Globus pallidus (tissue), 1 donor: ENCODE measurements at regions not wholly inside any gene's neighbourhood (a gene's known extent, or its start where the extent isn't known, plus 50 kb on each side); places are given as distances from the start of the nearest gene placed in this dataset.

Experiments used
- DNase-seq: peaks from one replicate; pipeline ENCODE4 v3.0.0-alpha.2; 2015; ENCODE audit warnings: low spot score

GRCh38 chr16:73255031-73255430 is 207.1 kb upstream of the ZFHX3 start:
- DNase-seq, result no peak

- DNase-seq, result no peak
Observed at GRCh38 chr16:73253922-73254480, 206.1 kb upstream of the ZFHX3 start.

- no peak for DNase-seq
Observed at GRCh38 chr16:73252446-73252845, 204.5 kb upstream of the ZFHX3 start.

GRCh38 chr16:73251608-73252007 is 203.7 kb upstream of the ZFHX3 start:
- no peak for DNase-seq

GRCh38 chr16:73248316-73248715 is 200.4 kb upstream of the ZFHX3 start:
- no peak for DNase-seq

GRCh38 chr16:73240920-73241319 is 193.0 kb upstream of the ZFHX3 start:
- no peak for DNase-seq

GRCh38 chr16:73237601-73238000 is 189.7 kb upstream of the ZFHX3 start:
- DNase-seq, result no peak

- no peak for DNase-seq
Observed at GRCh38 chr16:73234496-73234895, 186.6 kb upstream of the ZFHX3 start.

GRCh38 chr16:73233846-73234424 is 186.0 kb upstream of the ZFHX3 start:
- DNase-seq, result no peak

- no peak for DNase-seq
Observed at GRCh38 chr16:73233329-73233765, 185.4 kb upstream of the ZFHX3 start.

GRCh38 chr16:73232555-73233328 is 184.8 kb upstream of the ZFHX3 start:
- DNase-seq, result peak; percentile 39

- DNase-seq, result peak; percentile 24
Observed at GRCh38 chr16:73231944-73232554, 184.1 kb upstream of the ZFHX3 start.

- DNase-seq, result no peak
Observed at GRCh38 chr16:73231379-73231778, 183.5 kb upstream of the ZFHX3 start.

- no peak for DNase-seq
Observed at GRCh38 chr16:73230651-73231050, 182.7 kb upstream of the ZFHX3 start.

- no peak for DNase-seq
Observed at GRCh38 chr16:73228649-73229048, 180.7 kb upstream of the ZFHX3 start.

GRCh38 chr16:73226675-73227074 is 178.7 kb upstream of the ZFHX3 start:
- DNase-seq, result no peak

GRCh38 chr16:73225983-73226382 is 178.1 kb upstream of the ZFHX3 start:
- no peak for DNase-seq

- no peak for DNase-seq
Observed at GRCh38 chr16:73220836-73221235, 172.9 kb upstream of the ZFHX3 start.

- DNase-seq, result no peak
Observed at GRCh38 chr16:73219176-73219575, 171.2 kb upstream of the ZFHX3 start.

- no peak for DNase-seq
Observed at GRCh38 chr16:73217654-73218053, 169.7 kb upstream of the ZFHX3 start.

GRCh38 chr16:73216932-73217331 is 169.0 kb upstream of the ZFHX3 start:
- no peak for DNase-seq

GRCh38 chr16:73215678-73216377 is 167.9 kb upstream of the ZFHX3 start:
- DNase-seq, result no peak
